Calu3 (cell line): ENCODE measurements at regions not wholly inside any gene's neighbourhood (a gene's known extent, or its start where the extent isn't known, plus 50 kb on each side); places are given as distances from the start of the nearest gene placed in this dataset.

Source experiments
- BruUV-seq: library from RNA; stranded (reverse); fragments of 400-500 nt; replicated peaks from 2 replicates; lab custom pipeline; 2021; lab: Mats Ljungman, UMichigan
- CTCF ChIA-PET: fragments of 300-600 bp; sonication (Branson Sonifier 250); formaldehyde crosslinking; loops from one replicate; lab custom pipeline; 2022; ENCODE audit warnings: antibody characterized with exemption; lab: Charles Lee
- DNase-seq: peaks from one replicate; pipeline ENCODE4 v3.0.0; 2022
- H3K27ac Mint-ChIP-seq: one replicate; pipeline ENCODE4 v1.8.0; 2022; ENCODE audit warnings: mixed read lengths; ENCODE audit not compliant: unreplicated experiment
- H3K27me3 Mint-ChIP-seq: one replicate; pipeline ENCODE4 v1.8.0; 2022; ENCODE audit warnings: mixed read lengths; ENCODE audit not compliant: unreplicated experiment
- H3K36me3 Mint-ChIP-seq: one replicate; pipeline ENCODE4 v1.8.0; 2022; ENCODE audit warnings: mild to moderate bottlenecking, moderate library complexity, mixed read lengths; ENCODE audit not compliant: insufficient read depth, unreplicated experiment
- H3K4me1 Mint-ChIP-seq: one replicate; pipeline ENCODE4 v1.8.0; 2022; ENCODE audit warnings: mild to moderate bottlenecking, low read depth, mixed read lengths; ENCODE audit not compliant: unreplicated experiment
- H3K4me3 Mint-ChIP-seq: one replicate; pipeline ENCODE4 v1.8.0; 2022; ENCODE audit warnings: mild to moderate bottlenecking, low read depth, moderate library complexity, mixed read lengths; ENCODE audit not compliant: unreplicated experiment
- H3K9me3 Mint-ChIP-seq: one replicate; pipeline ENCODE4 v1.8.0; 2022; ENCODE audit warnings: low read depth, mixed read lengths; ENCODE audit not compliant: unreplicated experiment
- CTCF ChIP-seq: fragments of 200-600 bp; IDR thresholded peaks from one replicate; pipeline ENCODE4 v1.8.0; 2022; ENCODE audit warnings: antibody characterized with exemption; ENCODE audit not compliant: unreplicated experiment
- intact Hi-C: fragments of 100-400 bp; cut with micrococcal nuclease; formaldehyde crosslinking; loops from one replicate; pipeline ENCODE4 v1.10.0; 2022; ENCODE audit not compliant: unreplicated experiment

- BruUV-seq = no TSS peak
- intact Hi-C loops = no loop called here
- CTCF ChIA-PET = interaction anchor here (0.7 kb wide), 1 partner anchor 36 kb away, joined by 3 read pairs; no protein-coding TSS in a partner anchor
- Mint-ChIP-seq H3K27ac (no peak overlapping the region), H3K4me3 (no peak overlapping the region), H3K36me3 (no peaks in the 10 kb centered on the region), H3K4me1 (peaks cover 20% of the 10 kb centered on the region), H3K27me3 (no peaks in the 10 kb centered on the region), H3K9me3 (no peaks in the 10 kb centered on the region)
- no peak for DNase-seq
- no peak for TF ChIP-seq CTCF
Measured at GRCh38 chr1:244953901-244954300, 89.6 kb upstream of the HNRNPU start.

GRCh38 chr1:244952940-244953339 is 88.6 kb upstream of the HNRNPU start:
- Mint-ChIP-seq H3K27ac (no peak overlapping the region), H3K9me3 (no peaks in the 10 kb centered on the region), H3K4me1 (peaks cover 20% of the 10 kb centered on the region), H3K4me3 (no peak overlapping the region), H3K27me3 (no peaks in the 10 kb centered on the region), H3K36me3 (no peaks in the 10 kb centered on the region)
- CTCF ChIA-PET = interaction anchor here (0.6 kb wide), 1 partner anchor 139 kb away, joined by 3 read pairs; no protein-coding TSS in a partner anchor
- intact Hi-C loops = no loop called here
- DNase-seq = peak; percentile 48
- TF ChIP-seq CTCF = no peak
- BruUV-seq = no TSS peak

- intact Hi-C loops = no loop called here
- CTCF ChIA-PET = interaction anchor here (0.6 kb wide), 1 partner anchor 139 kb away, joined by 3 read pairs; no protein-coding TSS in a partner anchor
- TF ChIP-seq CTCF = no peak
- H3K9me3 Mint-ChIP-seq = no peaks in the 10 kb centered on the region
- no TSS peak for BruUV-seq
- peaks cover 20% of the 10 kb centered on the region for H3K4me1 Mint-ChIP-seq
- H3K4me3 Mint-ChIP-seq = no peak overlapping the region
- H3K36me3 Mint-ChIP-seq = no peaks in the 10 kb centered on the region
- H3K27me3 Mint-ChIP-seq = no peaks in the 10 kb centered on the region
- H3K27ac Mint-ChIP-seq = no peak overlapping the region
- DNase-seq = no peak
Measured at GRCh38 chr1:244952280-244952933, 88.1 kb upstream of the HNRNPU start.

- BruUV-seq = no TSS peak
- intact Hi-C loops = no loop called here
- no peak for TF ChIP-seq CTCF
- Mint-ChIP-seq H3K27ac (no peak overlapping the region), H3K4me3 (no peak overlapping the region), H3K9me3 (peaks cover 2% of the 10 kb centered on the region), H3K27me3 (no peaks in the 10 kb centered on the region), H3K36me3 (no peaks in the 10 kb centered on the region), H3K4me1 (peaks cover 17% of the 10 kb centered on the region)
- CTCF ChIA-PET = no interaction called here
- no peak for DNase-seq
Measured at GRCh38 chr1:244948416-244948815, 84.1 kb upstream of the HNRNPU start.
